ENCODE measurements at regions not wholly inside any gene's neighbourhood (a gene's known extent, or its start where the extent isn't known, plus 50 kb on each side); places are given as distances from the start of the nearest gene placed in this dataset.

DNA sequence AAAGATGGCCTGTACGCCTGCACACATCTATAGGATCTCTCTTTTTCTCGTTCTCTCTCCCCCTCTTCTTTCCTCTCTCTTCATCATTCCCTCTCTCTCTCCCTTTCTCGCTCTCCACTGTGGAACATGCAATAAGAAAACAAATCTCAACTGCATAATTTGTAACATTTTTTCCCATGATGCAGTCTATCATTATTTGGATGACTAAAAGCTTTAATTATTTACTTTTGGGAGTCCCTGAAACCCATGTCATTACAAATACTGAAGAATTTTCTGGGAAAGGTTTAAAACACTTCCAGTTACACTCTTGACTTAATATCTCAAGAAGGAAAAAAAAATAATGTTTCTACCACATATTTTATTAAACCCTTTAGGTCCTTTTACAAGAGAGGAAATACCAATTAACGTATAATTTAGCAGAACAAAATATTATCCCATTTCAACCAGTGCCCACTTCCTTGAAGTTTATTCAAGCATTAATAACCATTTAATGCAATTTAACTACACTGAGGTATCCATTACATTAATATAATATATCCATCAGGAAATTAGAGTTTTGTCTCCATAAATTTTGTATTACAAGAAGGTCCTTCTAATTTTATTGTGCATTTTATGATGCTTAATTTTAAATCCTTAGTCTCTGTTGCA, 1615.2 kb upstream of the ACVR2A start:
- DNase-seq (ENCODE audit: low read depth, low spot score): no peak
- Histone ChIP-seq H3K4me1 (ENCODE audit: control insufficient read depth in 1 of 2, insufficient read depth in 2 of 2, low read length in 2 of 2) (no peaks in the 10 kb centered on the region), H3K36me3 (ENCODE audit: control insufficient read depth in 1 of 2, insufficient read depth in 2 of 2, low read length in 2 of 2) (no peaks in the 10 kb centered on the region), H3K27me3 (ENCODE audit: insufficient read depth, low read length) (no peaks in the 10 kb centered on the region), H3K9me2 (ENCODE audit: insufficient read depth) (no peaks in the 10 kb centered on the region), H3K4me2 (ENCODE audit: low read length) (no peak overlapping the region), H3K4me3 (replicated peaks in 1 of 2; ENCODE audit: low read depth in 1 of 2, low read length in 2 of 2) (no peak overlapping the region), H3K9ac (ENCODE audit: low read length) (no peak overlapping the region), H2AFZ (ENCODE audit: low read depth, low read length, poor library complexity, severe bottlenecking) (no peak overlapping the region), H3K9me3 (ENCODE audit: control insufficient read depth in 1 of 2, insufficient read depth in 1 of 2, low read depth in 1 of 2, low read length in 2 of 2) (no peaks in the 10 kb centered on the region), H3K27ac (ENCODE audit: low read depth, low read length) (no peak overlapping the region), H4K20me1 (ENCODE audit: insufficient read depth) (no peaks in the 10 kb centered on the region), H3K79me2 (ENCODE audit: insufficient read depth, low read length) (no peaks in the 10 kb centered on the region)
- CTCF ChIA-PET: no interaction called here
- no peak for TF ChIP-seq SIN3A (IDR thresholded peaks at IDR 0.05; ENCODE audit: low read depth)
- no peak for TF ChIP-seq CEBPB (IDR thresholded peaks at IDR 0.05; ENCODE audit: low read depth)
- TF ChIP-seq ZFX (IDR thresholded peaks at IDR 0.05): no peak
- no peak for TF ChIP-seq EZH2 (IDR thresholded peaks at IDR 0.05)
- no peak for TF ChIP-seq EZH2phosphoT487 (IDR thresholded peaks at IDR 0.05; ENCODE audit: borderline replicate concordance)
- TF ChIP-seq POLR2A (IDR thresholded peaks at IDR 0.05; ENCODE audit: borderline replicate concordance, extremely low read depth, insufficient read depth, insufficient read length): no peak
- no peak for TF ChIP-seq POLR2AphosphoS5 (IDR thresholded peaks at IDR 0.05; ENCODE audit: low read depth, low read length)
- TF ChIP-seq, protein P1, sequence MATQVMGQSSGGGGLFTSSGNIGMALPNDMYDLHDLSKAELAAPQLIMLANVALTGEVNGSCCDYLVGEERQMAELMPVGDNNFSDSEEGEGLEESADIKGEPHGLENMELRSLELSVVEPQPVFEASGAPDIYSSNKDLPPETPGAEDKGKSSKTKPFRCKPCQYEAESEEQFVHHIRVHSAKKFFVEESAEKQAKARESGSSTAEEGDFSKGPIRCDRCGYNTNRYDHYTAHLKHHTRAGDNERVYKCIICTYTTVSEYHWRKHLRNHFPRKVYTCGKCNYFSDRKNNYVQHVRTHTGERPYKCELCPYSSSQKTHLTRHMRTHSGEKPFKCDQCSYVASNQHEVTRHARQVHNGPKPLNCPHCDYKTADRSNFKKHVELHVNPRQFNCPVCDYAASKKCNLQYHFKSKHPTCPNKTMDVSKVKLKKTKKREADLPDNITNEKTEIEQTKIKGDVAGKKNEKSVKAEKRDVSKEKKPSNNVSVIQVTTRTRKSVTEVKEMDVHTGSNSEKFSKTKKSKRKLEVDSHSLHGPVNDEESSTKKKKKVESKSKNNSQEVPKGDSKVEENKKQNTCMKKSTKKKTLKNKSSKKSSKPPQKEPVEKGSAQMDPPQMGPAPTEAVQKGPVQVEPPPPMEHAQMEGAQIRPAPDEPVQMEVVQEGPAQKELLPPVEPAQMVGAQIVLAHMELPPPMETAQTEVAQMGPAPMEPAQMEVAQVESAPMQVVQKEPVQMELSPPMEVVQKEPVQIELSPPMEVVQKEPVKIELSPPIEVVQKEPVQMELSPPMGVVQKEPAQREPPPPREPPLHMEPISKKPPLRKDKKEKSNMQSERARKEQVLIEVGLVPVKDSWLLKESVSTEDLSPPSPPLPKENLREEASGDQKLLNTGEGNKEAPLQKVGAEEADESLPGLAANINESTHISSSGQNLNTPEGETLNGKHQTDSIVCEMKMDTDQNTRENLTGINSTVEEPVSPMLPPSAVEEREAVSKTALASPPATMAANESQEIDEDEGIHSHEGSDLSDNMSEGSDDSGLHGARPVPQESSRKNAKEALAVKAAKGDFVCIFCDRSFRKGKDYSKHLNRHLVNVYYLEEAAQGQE (IDR thresholded peaks at IDR 0.05; ENCODE audit: low read depth): no peak
- no peak for TF ChIP-seq EGR1 (IDR thresholded peaks at IDR 0.05; ENCODE audit: low read depth)
- TF ChIP-seq SP1 (IDR thresholded peaks at IDR 0.05; ENCODE audit: low read depth): no peak
- no peak for TF ChIP-seq ZNF274 (IDR thresholded peaks at IDR 0.05; ENCODE audit: low read depth, low read length)
- TF ChIP-seq RAD21 (IDR thresholded peaks at IDR 0.05; ENCODE audit: low read depth): no peak
- TF ChIP-seq, protein P2, sequence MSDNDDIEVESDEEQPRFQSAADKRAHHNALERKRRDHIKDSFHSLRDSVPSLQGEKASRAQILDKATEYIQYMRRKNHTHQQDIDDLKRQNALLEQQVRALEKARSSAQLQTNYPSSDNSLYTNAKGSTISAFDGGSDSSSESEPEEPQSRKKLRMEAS (IDR thresholded peaks at IDR 0.05): no peak
- TF ChIP-seq TCF7L2 (IDR thresholded peaks at IDR 0.05; ENCODE audit: borderline replicate concordance, extremely low read depth, insufficient read depth, insufficient read length): no peak
- TF ChIP-seq FOSL1 (IDR thresholded peaks at IDR 0.05; ENCODE audit: low read depth): no peak
- TF ChIP-seq JUND (IDR thresholded peaks at IDR 0.05): no peak
- TF ChIP-seq CBX3 (IDR thresholded peaks at IDR 0.05; ENCODE audit: low read depth): no peak
- no peak for TF ChIP-seq SRF (IDR thresholded peaks at IDR 0.05; ENCODE audit: low read depth)
- ATAC-seq: no peak
- no TSS peak for BruUV-seq (replicated peaks)
- RAD21 ChIA-PET (ENCODE audit: low non-redundant PET in 1 of 2, low total read pairs in 2 of 2, uncharacterized antibody in 2 of 2, unreplicated experiment in 2 of 2): no interaction called here
- POLR2A ChIA-PET: no interaction called here
- intact Hi-C loops (cut with micrococcal nuclease): no loop called here
